Kidney glomerular epithelial cell (primary cell): ENCODE measurements at regions not wholly inside any gene's neighbourhood (a gene's known extent, or its start where the extent isn't known, plus 50 kb on each side); places are given as distances from the start of the nearest gene placed in this dataset.

Source experiments
- DNase-seq: peaks from one replicate; lab custom pipeline; 2025; lab: John Stamatoyannopoulos, UW

GRCh38 chr5:159820692-159821091 lies 95.6 kb upstream of the ADRA1B start:
- DNase-seq: no peak

- no peak for DNase-seq
These were observed 94.8 kb upstream of the ADRA1B start for GRCh38 chr5:159821461-159821940.

GRCh38 chr5:159824188-159825161 lies 91.8 kb upstream of the ADRA1B start:
- no peak for DNase-seq

GRCh38 chr5:159825551-159826051 lies 90.7 kb upstream of the ADRA1B start:
- DNase-seq: no peak

- peak; percentile 76 for DNase-seq
These were observed 89.7 kb upstream of the ADRA1B start for GRCh38 chr5:159826351-159827214.

GRCh38 chr5:159827861-159828260 lies 88.4 kb upstream of the ADRA1B start:
- DNase-seq: no peak

- no peak for DNase-seq
These were observed 84.2 kb upstream of the ADRA1B start for GRCh38 chr5:159832073-159832472.

GRCh38 chr5:159833088-159833487 lies 83.2 kb upstream of the ADRA1B start:
- no peak for DNase-seq

- no peak for DNase-seq
These were observed 82.4 kb upstream of the ADRA1B start for GRCh38 chr5:159833846-159834245.

- DNase-seq: no peak
These were observed 80.7 kb upstream of the ADRA1B start for GRCh38 chr5:159835548-159835947.

- no peak for DNase-seq
These were observed 79.6 kb upstream of the ADRA1B start for GRCh38 chr5:159836691-159837090.

- DNase-seq: no peak
These were observed 78.4 kb upstream of the ADRA1B start for GRCh38 chr5:159837860-159838259.

- DNase-seq: no peak
These were observed 77.6 kb upstream of the ADRA1B start for GRCh38 chr5:159838551-159839222.

- no peak for DNase-seq
These were observed 71.8 kb upstream of the ADRA1B start for GRCh38 chr5:159844267-159845121.

- DNase-seq: peak; percentile 95
These were observed 66.7 kb upstream of the ADRA1B start for GRCh38 chr5:159849437-159850083.

GRCh38 chr5:159850160-159850559 lies 66.1 kb upstream of the ADRA1B start:
- peak; percentile 40 for DNase-seq

- no peak for DNase-seq
These were observed 65.2 kb upstream of the ADRA1B start for GRCh38 chr5:159851053-159851452.

- DNase-seq: peak; percentile 4
These were observed 61.4 kb upstream of the ADRA1B start for GRCh38 chr5:159854916-159855315.

GRCh38 chr5:159855476-159856191 lies 60.6 kb upstream of the ADRA1B start:
- no peak for DNase-seq

- no peak for DNase-seq
These were observed 57.4 kb upstream of the ADRA1B start for GRCh38 chr5:159858871-159859270.
